SKM-1 (cell line): ENCODE measurements at regions not wholly inside any gene's neighbourhood (a gene's known extent, or its start where the extent isn't known, plus 50 kb on each side); places are given as distances from the start of the nearest gene placed in this dataset.
"Not testable (repeated sequence)": the region's sequence is repeated elsewhere in the genome, so short reads cannot be mapped to it uniquely, and the experiment has no call there.

ENCODE experiments used
- DNase-seq: peaks from one replicate; lab custom pipeline; 2025; ENCODE audit not compliant: unreplicated experiment; lab: John Stamatoyannopoulos, UW

DNA sequence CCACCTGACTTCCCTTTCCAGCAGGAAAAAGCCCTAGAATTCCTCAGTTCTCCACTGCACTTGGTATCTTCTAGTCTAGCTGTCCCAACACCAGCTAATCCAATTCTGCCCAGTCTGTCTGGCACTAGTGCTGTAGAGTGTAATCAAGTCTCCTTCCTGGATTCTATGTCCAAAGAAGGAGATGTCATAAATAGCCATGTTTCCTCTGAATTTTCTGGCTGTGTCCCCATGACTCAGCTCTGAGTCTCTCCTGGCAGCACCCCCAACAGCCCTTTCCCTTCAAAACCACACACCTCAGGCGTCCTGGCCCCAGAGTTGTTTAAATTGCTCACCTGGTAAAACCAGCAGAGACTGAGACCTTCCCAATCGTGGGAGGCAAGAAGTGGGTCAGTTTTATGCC, 197.2 kb downstream of the GRXCR1 start:
- DNase-seq: no peak

DNA sequence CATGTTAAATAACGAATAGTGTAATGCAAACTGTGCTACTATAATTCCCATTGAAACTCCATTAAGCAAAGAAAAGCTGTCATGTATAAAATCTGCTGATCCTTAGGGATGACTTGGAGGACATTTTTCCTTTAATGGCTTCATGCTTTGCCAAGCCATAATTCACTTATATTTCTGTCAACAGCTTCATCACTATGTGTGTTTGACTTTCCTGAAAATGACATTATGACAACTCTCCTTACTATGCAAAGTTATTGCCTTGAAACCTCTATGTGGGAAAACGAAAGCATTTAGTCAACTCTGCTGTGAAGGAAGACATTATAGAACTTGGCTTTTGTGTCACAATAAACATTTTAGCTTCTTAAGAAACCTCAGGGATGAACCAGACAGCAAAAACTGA, 210.5 kb downstream of the GRXCR1 start:
- no peak for DNase-seq

- no peak for DNase-seq
These were observed 219.6 kb downstream of the GRXCR1 start for GRCh38 chr4:43112139-43112538.

DNA sequence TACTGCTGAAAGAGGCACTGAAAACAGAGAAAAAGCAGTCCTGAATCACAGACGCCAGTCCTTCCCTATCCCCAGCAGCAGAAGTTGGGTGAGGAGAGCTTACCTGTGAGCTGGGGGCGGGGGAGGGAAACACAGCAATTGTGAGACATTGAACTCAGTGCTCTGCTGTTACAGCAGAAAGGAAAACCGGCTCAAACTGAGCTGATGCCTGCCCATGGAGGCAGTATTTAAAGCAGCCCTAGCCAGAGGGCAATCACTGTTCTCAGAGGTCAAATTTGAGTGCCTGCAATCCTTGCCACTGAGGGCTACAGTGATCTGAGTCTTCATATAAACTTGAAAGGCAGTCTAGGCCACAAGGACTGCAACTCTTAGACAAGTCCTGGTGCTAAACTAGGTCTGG, 220.7 kb downstream of the GRXCR1 start:
- no peak for DNase-seq

GRCh38 chr4:43126595-43126994, 234.1 kb downstream of the GRXCR1 start:
- no peak for DNase-seq

GRCh38 chr4:43130228-43131021, 237.9 kb downstream of the GRXCR1 start:
- DNase-seq: no peak

DNA sequence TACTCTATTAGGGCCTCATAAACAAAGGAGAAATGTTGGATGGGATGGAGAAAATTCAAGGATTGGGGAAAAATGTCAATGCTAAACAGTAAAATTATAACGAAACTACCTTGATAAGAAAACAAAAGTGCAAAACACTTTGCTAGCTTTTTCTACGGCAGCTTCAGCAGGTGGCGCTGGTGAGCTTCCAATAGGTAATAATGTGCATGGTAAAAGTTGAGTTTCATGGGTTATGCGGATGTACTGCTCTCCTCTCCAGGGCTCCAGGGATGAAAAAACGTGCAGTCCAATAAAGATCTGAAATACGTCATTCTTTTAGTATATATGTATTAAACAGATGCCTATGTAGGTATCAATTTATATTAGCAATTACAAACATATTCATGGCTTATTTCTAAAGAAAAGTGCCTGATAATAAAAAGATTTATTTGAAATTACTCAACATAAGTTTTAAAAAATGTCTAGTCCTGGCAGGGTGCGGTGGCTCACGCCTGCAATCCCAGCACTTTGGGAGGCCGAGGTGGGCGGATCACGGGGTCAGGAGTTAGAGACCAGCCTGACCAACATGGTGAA, 239.6 kb downstream of the GRXCR1 start:
- peak; percentile 29 for DNase-seq

DNA sequence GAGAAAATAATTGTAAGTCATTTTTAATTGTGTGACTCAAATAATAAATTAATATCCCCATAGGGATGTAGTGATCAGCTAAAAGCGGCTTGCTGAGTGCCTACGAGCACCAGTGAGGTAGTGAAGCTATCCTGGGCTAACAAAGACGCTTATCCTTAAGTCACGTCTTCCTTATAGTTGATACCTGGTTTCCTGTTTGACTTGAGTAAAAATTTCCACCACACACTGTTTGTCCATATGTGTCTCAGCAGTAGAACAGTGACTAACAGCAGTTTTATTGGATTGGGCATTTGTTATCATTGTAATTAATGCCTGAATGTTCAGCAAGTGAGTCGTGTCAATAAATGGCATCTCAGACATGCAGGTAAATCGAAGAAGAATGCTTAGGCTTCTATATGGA, 241.1 kb downstream of the GRXCR1 start:
- no peak for DNase-seq

GRCh38 chr4:43136752-43137151, 244.2 kb downstream of the GRXCR1 start:
- no peak for DNase-seq

DNA sequence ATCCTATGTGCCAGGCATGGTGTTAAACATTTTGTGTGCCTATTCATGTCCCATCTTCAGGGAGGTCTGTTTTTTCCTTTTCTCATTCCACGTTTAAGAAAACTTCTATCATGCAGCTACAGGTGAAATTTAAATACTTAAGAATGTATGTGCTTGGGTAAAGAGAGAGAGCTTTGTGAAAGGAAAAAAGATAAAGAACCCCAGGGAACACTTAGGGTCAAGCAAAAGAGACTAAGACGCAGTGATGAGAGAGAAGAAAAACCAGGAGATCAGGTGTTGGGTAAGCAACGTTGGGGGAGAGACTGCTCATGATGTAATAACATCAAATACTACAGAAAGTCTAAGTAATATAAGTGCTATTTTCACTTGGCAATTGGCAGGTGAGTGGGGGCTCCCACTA, 253.7 kb downstream of the GRXCR1 start:
- DNase-seq: no peak

DNA sequence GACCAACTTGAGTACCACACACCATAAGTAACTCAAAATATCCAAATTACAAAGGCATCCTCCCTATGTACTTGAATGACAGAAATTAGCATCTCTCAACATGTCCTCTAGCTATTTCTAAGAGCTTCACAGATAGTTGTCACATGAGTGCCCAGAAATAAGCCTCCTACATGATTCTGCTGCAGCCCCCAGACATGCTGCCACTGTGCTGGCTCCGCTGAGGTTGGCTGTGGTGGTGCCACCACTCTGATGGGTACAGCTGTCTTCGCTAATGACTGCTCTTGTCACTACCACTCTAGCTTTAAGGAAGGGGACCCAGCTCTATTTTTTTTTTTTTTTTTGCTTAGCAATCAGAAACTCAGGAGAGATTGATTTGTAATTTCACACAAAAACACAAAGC, 256.0 kb downstream of the GRXCR1 start:
- no peak for DNase-seq

GRCh38 chr4:43163101-43163792, 270.7 kb downstream of the GRXCR1 start:
- DNase-seq: no peak

DNA sequence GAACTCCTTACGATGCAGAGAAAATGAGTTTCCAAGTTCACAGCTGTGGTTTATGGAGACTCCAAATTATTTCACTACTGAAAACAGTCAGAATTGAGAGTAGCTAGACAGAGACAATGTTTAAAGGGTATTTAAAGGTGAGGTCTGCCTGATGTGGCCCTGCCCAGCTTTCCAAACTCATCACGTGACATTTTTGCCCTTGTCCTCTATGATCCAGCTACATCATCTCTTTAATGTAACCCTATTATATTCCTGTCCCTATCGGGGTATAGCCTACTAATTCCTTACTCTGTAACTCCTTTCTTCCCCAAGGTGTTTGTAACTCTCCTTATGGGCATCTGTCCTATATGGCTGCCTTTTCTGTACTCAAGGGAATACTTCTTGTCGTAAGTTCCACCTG, 297.2 kb downstream of the GRXCR1 start:
- no peak for DNase-seq

GRCh38 chr4:43212576-43212975, 320.1 kb downstream of the GRXCR1 start:
- DNase-seq: not testable (repeated sequence)

GRCh38 chr4:43223820-43224219, 331.3 kb downstream of the GRXCR1 start:
- DNase-seq: no peak

DNA sequence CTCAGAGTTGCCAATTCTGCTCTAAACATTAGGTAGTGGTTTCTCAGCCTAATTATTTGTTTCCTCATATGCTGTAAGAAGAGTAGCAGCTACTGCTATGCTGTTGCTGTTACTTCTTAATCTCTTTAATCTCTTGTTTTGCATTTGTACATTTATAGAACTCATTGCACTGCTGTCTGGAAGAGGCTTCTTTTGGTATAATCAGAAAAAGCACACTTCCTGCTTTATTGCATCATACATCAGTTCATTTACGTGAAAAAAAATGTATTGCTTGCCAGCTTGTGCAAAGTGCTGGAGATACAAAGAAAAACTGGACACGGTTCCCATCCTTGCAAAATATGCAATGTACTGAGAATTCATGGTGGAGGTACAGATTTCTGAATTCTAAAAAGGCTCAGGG, 332.0 kb downstream of the GRXCR1 start:
- DNase-seq: no peak

- no peak for DNase-seq
These were observed 340.8 kb downstream of the GRXCR1 start for GRCh38 chr4:43233321-43233720.

- DNase-seq: no peak
These were observed 342.3 kb downstream of the GRXCR1 start for GRCh38 chr4:43234626-43235415.

DNA sequence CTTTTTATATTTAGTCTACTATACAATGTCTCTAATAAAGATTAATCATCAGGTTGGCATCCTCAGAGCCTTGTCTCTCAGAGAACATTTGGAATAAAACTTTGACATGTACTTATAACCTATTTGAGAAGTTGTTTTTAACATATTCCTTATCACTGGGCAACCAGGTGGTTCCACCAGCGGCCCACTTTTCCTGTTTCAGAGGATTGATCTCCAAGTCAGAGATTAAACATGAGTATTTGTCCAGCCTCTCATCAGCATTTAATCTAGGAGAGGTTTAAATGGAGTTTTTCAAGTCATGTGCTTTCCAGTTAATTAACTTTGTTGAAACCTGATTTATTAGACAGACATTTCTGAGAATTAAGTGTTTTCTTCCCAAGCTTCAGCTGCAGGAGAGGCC, 345.5 kb downstream of the GRXCR1 start:
- no peak for DNase-seq

DNA sequence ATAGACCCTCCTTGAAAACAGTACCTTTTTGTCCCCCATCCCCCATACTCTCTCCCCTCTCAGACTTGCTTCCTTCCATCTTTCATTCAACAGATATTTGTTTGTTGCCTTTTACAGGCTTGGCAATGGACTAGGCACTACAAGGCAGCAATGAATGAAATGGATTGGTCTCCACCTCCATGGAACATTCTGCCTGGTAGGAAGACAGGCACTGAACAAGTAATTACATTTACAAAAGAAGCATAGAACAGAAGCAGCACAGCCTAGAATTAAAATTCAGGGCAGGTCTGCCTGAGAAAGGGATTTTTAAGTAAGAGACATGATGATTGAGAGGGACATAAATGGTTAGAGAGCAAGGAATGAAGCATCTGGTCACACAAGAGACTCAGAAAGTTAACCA, 346.1 kb downstream of the GRXCR1 start:
- DNase-seq: no peak

DNA sequence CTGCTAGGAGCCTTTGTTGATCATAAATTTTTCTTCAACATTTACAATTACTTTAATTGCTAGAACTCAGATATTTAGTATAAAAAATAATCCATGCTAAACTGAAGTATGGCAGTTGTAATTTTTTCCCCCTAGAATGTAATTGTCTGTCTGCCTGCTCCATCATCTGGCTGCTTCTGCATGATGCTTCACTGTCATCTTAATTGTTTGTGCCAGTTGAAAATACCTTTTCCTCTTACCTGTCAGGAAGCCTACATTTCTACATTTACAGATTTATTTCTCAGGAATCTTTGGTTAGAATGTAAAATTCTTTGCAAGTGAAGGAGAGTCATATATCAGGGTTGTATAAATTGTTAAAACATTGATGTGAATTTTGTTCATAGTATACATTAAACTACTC, 348.6 kb downstream of the GRXCR1 start:
- no peak for DNase-seq

DNA sequence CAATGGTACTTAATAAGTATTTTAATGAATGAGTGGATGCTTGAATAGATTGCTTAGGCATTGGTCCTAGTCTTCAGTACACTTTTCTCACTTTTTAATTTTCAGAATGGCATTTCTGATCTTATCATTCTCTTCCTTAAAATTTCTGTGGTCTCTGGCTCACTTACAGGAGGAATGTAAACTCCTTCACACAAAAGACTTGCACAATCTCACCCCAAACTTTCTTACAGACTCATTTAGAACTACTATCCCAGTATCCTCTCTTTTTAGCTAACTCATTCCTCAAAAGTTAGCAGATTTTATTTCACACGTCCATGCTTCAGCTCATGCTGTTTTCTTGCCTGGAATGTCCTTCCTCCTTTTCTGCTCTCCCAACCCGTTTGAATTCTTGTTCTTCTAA, 350.1 kb downstream of the GRXCR1 start:
- no peak for DNase-seq
